ENCODE measurements at regions not wholly inside any gene's neighbourhood (a gene's known extent, or its start where the extent isn't known, plus 50 kb on each side); places are given as distances from the start of the nearest gene placed in this dataset.

DNA sequence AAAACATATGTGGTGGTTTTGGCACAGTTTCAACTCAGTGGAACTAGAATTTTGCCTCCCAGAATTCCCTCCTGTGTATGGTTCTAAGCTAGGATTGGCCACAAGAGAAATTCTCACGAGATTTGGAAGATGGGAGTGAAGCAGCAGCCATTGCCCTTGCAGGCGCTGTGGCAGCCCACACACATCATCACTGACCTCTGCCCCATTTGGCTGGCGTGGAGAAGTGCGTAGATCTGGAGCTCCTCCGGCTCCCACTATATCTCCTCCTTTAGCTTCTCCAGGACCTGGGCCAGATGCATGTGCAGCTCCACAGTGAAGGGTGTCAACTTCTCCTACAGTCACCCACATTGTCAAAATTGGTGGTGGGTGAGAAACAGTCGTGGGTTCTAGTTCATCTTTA lies 199.6 kb downstream of the EFHB start:
- TF ChIP-seq CTCF (IDR thresholded peaks at IDR 0.05), result no peak
- no peak for TF ChIP-seq IRF2 (CRISPR knock-in tag; IDR thresholded peaks at IDR 0.05; ENCODE audit: borderline replicate concordance, low read depth)
- TF ChIP-seq ELF4 (CRISPR knock-in tag; IDR thresholded peaks at IDR 0.05; ENCODE audit: low read depth), result no peak
- no peak for TF ChIP-seq TP53 (CRISPR knock-in tag; IDR thresholded peaks at IDR 0.05)
- no peak for TF ChIP-seq NR3C1 (CRISPR knock-in tag; conservative IDR thresholded peaks at IDR 0.05; ENCODE audit: low read depth)

Data from WTC11 (cell line).